ENCODE measurements at regions not wholly inside any gene's neighbourhood (a gene's known extent, or its start where the extent isn't known, plus 50 kb on each side); places are given as distances from the start of the nearest gene placed in this dataset.

DNA sequence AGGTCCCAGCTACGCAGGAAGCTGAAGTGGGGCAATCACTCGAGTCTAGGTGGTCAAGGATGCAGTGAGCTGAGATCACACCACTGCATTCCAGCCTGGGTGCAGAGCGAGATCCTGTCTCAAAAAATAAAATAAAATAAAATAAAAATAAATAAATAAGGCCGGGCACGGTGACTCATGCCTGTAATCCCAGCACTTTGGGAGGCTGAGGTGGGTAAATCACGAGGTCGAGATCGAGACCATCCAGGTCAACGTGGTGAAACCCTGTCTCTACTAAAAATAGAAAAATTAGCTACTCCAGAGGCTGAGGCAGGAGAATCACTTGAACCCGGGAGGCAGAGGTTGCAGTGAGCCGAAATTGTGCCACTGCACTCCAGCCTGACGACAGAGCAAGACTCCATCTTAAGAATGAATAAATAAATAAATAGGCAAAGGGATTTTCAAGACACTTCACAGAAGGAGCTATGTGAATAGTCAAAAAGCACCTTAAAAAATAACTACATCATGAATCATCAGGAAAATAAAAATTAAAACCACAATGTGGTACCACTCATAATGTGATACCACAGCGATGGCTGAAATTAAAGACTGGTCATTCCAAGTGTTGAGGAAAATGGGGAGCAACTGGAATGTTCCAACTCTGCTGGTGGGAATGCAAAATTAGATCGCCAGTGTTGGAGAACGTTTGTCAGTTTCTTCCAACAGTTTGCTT, 92.9 kb upstream of the TBX3 start:
- TF ChIP-seq POLR2A (IDR thresholded peaks at IDR 0.05; ENCODE audit: low read length) = no peak
- TF ChIP-seq GATA1 (IDR thresholded peaks at IDR 0.05; ENCODE audit: low read depth, low read length) = no peak

All from erythroblast (primary cell).